MM.1S (cell line): ENCODE measurements at regions not wholly inside any gene's neighbourhood (a gene's known extent, or its start where the extent isn't known, plus 50 kb on each side); places are given as distances from the start of the nearest gene placed in this dataset.

Experiments used
- CTCF ChIP-seq: fragments of 300-600 bp; sonication (generic); IDR thresholded peaks from 2 replicates; pipeline ENCODE4 v1.5.1; 2016; ENCODE audit warnings: antibody characterized with exemption, low read length, mixed read lengths
- EZH2 ChIP-seq: fragments of 300-600 bp; sonication (generic); optimal IDR thresholded peaks from 2 replicates; pipeline ENCODE3; 2017; ENCODE audit warnings: low read depth, mild to moderate bottlenecking, antibody characterized with exemption, low read length, mixed read lengths

- TF ChIP-seq CTCF (no peak), EZH2 (no peak)
These were observed 241.5 kb upstream of the MVB12B start for GRCh38 chr9:126085170-126085569.
